ENCODE measurements at regions not wholly inside any gene's neighbourhood (a gene's known extent, or its start where the extent isn't known, plus 50 kb on each side); places are given as distances from the start of the nearest gene placed in this dataset.

- Histone ChIP-seq H2BK20ac (ENCODE audit: low read length) (no peak overlapping the region), H3K18ac (ENCODE audit: extremely low read depth, low read length) (no peak overlapping the region)
- TF ChIP-seq YY1 (IDR thresholded peaks at IDR 0.05; ENCODE audit: low read depth, low read length) (no peak), ATF3 (IDR thresholded peaks at IDR 0.05; ENCODE audit: insufficient read depth, low read depth, low read length) (no peak), CHD2 (IDR thresholded peaks at IDR 0.05; ENCODE audit: low read length) (no peak), RAD21 (IDR thresholded peaks at IDR 0.05 in 1 of 2, conservative IDR thresholded peaks at IDR 0.05 in 1 of 2; ENCODE audit: low read depth in 2 of 2, low read length in 2 of 2) (no peak), RBBP5 (IDR thresholded peaks at IDR 0.05; ENCODE audit: borderline replicate concordance, low read depth, low read length) (no peak), KDM5A (IDR thresholded peaks at IDR 0.05; ENCODE audit: low read length) (no peak), CHD1 (IDR thresholded peaks at IDR 0.05; ENCODE audit: low read depth, low read length) (no peak)
Measured at GRCh38 chr4:81592701-81593100, 121.0 kb upstream of the RASGEF1B start.

More at GRCh38 chr4:81592701-81593100, 121.0 kb upstream of the RASGEF1B start:
- Histone ChIP-seq H3K9ac (replicated peaks in 1 of 4; ENCODE audit: extremely low read depth in 1 of 4, low read depth in 3 of 4, low read length in 3 of 4) (no peak overlapping the region), H2BK5ac (ENCODE audit: low read depth, low read length) (no peak overlapping the region), H4K5ac (ENCODE audit: insufficient read length, low read depth, low read length) (no peak overlapping the region), H2BK120ac (replicated peaks; ENCODE audit: low read depth, low read length) (no peak overlapping the region), H3K23ac (ENCODE audit: insufficient read length) (no peak overlapping the region), H3K36me3 (ENCODE audit: control insufficient read depth in 2 of 4, insufficient read depth in 4 of 4, low read length in 3 of 4) (no peaks in the 10 kb centered on the region), H2AFZ (ENCODE audit: low read length) (no peak overlapping the region), H4K8ac (ENCODE audit: extremely low read depth, insufficient read depth, low read length) (no peak overlapping the region), H3K9me3 (ENCODE audit: insufficient read depth in 2 of 2, low read depth in 1 of 2, low read length in 1 of 2) (no peaks in the 10 kb centered on the region), H3K14ac (ENCODE audit: insufficient read length) (no peak overlapping the region), H3K79me2 (ENCODE audit: control insufficient read depth in 1 of 2, insufficient read depth in 2 of 2, low read length in 2 of 2) (no peaks in the 10 kb centered on the region), H3K27me3 (replicated peaks in 1 of 4; ENCODE audit: control insufficient read depth in 3 of 4, extremely low read depth in 1 of 4, insufficient read depth in 3 of 4, low read length in 3 of 4) (no peaks in the 10 kb centered on the region), H3K4ac (replicated peaks; ENCODE audit: insufficient read length, low read depth, low read length) (no peak overlapping the region), H3K79me1 (ENCODE audit: low read depth, low read length) (no peaks in the 10 kb centered on the region), H2BK12ac (ENCODE audit: low read depth, low read length) (no peak overlapping the region), H2AK5ac (ENCODE audit: low read depth, low read length) (no peak overlapping the region), H4K91ac (replicated peaks; ENCODE audit: insufficient read length, low read length) (no peak overlapping the region), H3K23me2 (ENCODE audit: low read depth, low read length) (no peaks in the 10 kb centered on the region), H3K27ac (ENCODE audit: low read depth, low read length) (no peak overlapping the region), H3K4me2 (ENCODE audit: insufficient read depth in 1 of 2, low read depth in 2 of 2, low read length in 2 of 2) (no peak overlapping the region), H4K20me1 (replicated peaks in 1 of 2; ENCODE audit: control insufficient read depth in 1 of 2, insufficient read depth in 2 of 2, low read length in 2 of 2) (no peaks in the 10 kb centered on the region), H3K4me3 (ENCODE audit: extremely low read depth in 1 of 4, insufficient read depth in 2 of 4, low read depth in 3 of 4, low read length in 4 of 4) (no peak overlapping the region), H3K56ac (replicated peaks; ENCODE audit: insufficient read length, low read depth, low read length) (no peak overlapping the region), H2BK15ac (ENCODE audit: low read length) (no peak overlapping the region), H3K4me1 (replicated peaks in 1 of 4; ENCODE audit: control insufficient read depth in 3 of 4, insufficient read depth in 4 of 4, low read length in 3 of 4) (no peaks in the 10 kb centered on the region)
- DNase-seq (ENCODE audit: low read depth in 1 of 2, low spot score in 2 of 2) (no peak), FAIRE-seq (no peak)
- ChIA-PET CTCF (ENCODE audit: partially characterized antibody) (interaction anchor here (0.7 to 1.7 kb wide), 2 partner anchors 14 to 123 kb away, joined by 3 read pairs; no protein-coding TSS in a partner anchor), POLR2A (ENCODE audit: partially characterized antibody) (no interaction called here)
- 83% methylated on average over 2 of the region's 2 CpGs; no CpG with 5 or more reads in 1 of the 2 experiments for WGBS, 2 experiments (ENCODE audit: extremely low coverage in 1 of 2, insufficient coverage in 1 of 2, insufficient read length in 1 of 2, insufficient replicate concordance in 2 of 2, low coverage in 1 of 2, low lambda C conversion rate in 2 of 2, missing lambda C conversion rate in 1 of 2)

Measured in H1 (cell line).